Erythroblast (primary cell): ENCODE measurements at regions not wholly inside any gene's neighbourhood (a gene's known extent, or its start where the extent isn't known, plus 50 kb on each side); places are given as distances from the start of the nearest gene placed in this dataset.

Source experiments
- DNase-seq, 2 experiments: peaks; one replicate each; lab custom pipeline; 2025; lab: John Stamatoyannopoulos, UW
- GATA1 ChIP-seq: IDR thresholded peaks from 2 replicates; pipeline ENCODE4 v1.6.1; 2011; ENCODE audit warnings: low read depth, mild to moderate bottlenecking, control low read depth, low read length, moderate library complexity
- POLR2A ChIP-seq: IDR thresholded peaks from 2 replicates; pipeline ENCODE4 v1.6.1; 2011; ENCODE audit warnings: mild to moderate bottlenecking, low read length

DNA sequence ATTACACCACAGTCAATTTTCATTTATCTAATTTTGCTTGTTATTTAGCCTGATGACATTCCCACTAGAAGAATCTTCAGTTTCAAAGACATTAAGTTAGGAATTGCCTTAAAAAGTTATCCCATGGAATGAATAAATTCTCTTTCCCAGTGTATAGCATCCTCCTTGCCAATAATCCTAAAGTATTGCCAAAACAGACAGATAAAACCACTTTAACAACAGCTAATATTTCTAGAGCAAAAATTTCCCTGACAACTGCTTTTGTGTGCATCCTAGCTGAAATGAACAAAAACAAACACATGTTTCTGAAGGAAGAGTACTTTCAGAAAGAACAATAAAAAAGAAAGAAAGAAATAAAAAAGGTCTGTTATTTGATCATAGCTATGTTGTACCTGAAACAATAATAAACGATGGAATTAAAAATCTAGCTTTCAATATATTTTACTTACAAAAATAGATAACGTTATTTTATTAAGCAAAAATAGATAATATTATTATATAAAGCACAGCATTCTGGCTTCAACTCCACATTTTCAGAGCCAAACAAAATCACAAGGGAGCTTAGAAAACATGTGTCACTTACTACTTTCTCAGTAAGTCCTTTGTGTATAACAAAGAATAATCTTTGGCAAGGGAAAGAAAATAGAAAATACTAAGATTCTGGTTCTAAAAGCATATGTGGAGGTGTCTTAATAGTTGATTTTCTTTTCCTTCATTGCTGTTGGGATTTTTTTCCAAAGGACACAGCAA lies 939.0 kb upstream of the CRIM1 start:
- no peak for DNase-seq
- TF ChIP-seq GATA1 (no peak), POLR2A (no peak)

DNA sequence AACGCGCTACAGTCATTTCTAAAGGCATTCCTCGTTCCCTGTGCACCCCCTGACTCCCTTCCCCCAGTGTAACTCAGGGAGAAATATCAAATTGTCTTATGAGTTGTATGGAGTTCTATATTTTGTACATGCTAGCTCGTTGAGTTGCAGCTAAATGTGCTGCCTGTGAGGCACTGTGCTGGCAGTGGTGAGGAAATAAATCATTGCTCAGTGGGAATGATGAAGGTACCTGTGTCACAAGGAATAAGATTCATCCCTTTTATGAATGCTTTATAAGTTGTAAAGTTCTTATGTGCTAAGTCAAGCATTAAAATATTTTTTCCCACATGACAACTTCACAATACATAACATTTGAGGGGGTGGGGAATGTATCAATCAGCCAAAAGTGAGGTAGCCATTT lies 939.6 kb upstream of the CRIM1 start:
- no peak for DNase-seq
- TF ChIP-seq GATA1 (no peak), POLR2A (no peak)

DNA sequence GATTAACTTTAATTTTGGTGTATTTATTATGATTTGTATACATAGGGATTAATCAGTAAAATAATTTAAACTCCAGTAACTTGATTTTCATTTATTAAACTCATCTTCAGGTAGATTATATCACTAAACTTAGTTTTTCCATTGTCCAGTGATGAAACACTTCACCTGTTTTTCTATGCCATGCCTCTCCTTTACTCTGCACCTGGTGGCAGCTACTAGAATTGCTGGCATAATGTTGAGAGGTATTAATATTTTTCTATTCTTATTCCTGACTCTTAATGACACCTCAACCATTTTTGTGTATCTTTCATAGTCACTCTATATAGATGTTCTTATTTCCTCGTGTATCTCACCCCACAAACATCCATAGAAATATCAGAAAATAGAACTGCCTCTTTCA lies 940.3 kb upstream of the CRIM1 start:
- TF ChIP-seq POLR2A = no peak

DNA sequence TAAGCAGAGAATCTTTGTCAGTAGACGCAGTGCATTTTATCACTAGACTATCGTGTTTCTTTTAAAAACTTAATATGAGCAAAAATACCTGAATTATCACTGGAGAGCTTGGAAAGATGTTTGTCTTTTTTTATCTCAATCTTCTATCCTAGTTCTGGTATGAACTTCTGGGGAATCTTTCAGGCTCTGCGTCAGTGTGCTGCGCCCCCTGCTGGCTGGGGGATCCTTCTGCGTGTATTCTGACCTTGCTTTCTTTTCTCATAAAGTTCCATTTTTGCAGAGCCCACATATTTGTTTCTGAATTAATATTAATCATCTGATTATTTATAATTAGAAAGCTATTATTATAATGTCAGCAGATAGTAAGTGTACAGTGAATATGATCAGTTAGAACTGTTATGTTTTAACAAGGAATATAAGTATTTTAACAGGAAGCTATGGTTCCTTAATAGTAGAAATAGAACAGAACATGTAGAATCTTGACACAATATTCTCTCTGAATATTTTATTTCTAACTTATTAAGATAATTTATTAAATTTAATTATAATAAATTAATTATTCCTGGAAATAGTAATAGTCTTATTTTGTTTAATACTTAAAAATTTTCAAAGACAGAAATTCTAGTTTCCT lies 945.0 kb upstream of the CRIM1 start:
- no peak for TF ChIP-seq POLR2A
- TF ChIP-seq GATA1 = no peak
- peak; percentile 42 to 70 for DNase-seq

More for the DNA sequence above, 940.3 kb upstream of the CRIM1 start:
- DNase-seq = no peak

DNA sequence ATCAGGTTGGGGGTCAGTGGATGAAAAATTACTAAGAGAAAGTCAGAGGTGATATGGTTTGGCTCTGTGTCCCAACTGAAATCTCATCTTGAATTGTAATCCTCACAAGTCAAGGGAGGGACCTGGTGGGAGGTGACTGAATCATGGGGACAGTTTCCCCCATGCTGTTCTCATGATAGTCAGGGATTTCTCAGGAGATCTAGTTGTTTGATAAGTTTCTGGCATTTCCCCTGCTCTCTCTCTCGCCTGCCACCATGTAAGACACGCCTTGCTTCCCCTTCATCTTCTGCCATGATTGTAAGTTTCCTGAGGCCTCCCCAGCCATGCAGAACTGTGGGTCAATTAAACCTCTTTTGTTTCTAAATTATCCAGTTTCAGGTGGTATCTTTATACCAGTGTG lies 945.8 kb upstream of the CRIM1 start:
- TF ChIP-seq POLR2A (no peak), GATA1 (no peak)

DNA sequence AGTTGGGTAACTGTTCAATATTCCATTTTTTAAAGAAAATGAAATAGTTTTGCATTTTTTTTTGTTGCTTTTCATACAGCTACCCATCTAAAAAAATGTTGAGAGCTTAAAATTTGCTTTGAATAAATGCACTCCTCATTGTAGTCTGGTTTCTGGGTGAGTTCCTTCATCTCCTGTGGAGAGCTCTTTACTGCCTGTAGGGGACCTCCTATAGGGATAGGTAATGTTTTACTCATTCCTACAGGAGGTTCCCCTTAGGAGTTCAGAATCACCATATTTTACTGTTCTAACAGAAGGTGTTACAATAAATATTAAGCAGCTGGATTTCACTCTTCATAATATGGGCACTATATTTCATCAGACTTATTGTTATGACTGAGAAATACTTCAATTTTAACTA lies 947.3 kb upstream of the CRIM1 start:
- TF ChIP-seq GATA1 (no peak), POLR2A (no peak)
- DNase-seq = no peak

More for the DNA sequence above, 945.8 kb upstream of the CRIM1 start:
- no peak for DNase-seq

DNA sequence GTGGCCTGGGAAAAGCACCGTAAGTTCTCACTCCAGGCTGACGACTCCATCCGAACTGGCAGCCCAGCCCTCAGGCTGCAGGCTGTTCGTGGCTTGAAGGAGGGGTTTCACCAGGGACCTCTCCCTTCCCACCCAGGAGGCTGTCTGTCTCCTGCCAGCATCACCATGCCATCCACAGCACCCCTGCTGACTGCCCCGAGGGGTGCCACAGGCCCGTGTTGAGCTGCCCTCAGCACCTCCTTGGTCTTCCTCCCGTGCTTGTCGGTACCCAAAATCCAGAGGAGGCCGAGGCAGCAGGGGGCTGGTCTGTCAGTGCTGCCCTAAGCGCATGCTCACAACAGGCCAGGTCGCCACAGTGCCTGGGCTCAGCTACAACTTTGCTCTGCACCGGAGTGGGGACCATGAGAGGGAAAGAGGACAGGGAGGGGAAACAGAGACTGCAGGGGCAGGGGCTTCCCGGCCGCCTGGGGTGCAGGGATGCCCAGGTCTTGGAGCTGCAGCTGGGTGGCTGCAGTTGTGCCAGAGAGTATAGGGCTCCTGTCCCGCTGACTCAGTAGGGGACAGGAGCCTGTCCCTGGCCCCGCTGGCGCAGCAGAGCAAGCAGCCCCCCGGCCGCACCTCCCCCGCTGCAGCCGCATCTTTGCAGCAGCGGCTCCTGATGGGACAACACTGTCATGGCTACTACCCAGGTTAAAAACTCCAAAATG lies 963.7 kb upstream of the CRIM1 start:
- TF ChIP-seq GATA1 (no peak), POLR2A (no peak)
- no peak for DNase-seq

DNA sequence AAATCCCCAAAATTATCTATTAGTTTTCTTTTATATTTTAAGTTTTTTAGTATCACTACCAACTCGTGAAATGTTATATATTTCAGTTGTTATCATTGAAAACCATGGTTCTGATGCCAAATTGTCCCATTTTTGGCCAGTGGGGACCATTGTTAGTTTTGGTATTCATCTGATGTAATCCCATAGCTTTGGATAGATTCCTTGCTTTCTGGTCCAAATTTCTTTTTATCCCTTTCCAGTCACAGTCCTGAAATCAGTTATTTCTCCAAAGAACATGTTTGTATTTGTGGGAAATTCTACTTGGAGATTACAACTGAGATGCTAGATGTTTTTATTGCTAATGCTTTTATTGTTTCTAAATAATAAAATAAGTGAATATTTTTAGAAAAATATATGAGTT lies 976.8 kb upstream of the CRIM1 start:
- no peak for TF ChIP-seq GATA1
- no peak for TF ChIP-seq POLR2A
- DNase-seq = no peak

DNA sequence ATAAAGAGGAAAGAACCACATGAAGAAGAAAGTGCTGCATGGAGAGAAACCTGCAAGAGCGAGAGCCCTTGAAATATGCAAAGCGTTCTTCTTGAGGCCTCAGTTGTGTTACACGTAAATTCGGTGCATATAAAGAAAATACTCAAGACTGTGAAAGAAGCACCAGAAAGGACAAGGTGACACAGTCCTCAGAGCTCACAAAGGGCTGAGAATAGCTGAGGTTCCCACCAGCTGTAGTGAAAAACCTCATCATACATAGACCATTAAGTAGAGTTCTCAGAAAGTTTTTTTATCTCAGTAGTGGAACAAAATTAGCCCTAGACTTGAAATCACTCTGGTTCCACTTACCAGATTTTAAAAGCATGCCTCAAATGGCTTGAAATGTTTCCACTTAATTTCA lies 980.7 kb upstream of the CRIM1 start:
- DNase-seq = no peak
- TF ChIP-seq GATA1 (no peak), POLR2A (no peak)

DNA sequence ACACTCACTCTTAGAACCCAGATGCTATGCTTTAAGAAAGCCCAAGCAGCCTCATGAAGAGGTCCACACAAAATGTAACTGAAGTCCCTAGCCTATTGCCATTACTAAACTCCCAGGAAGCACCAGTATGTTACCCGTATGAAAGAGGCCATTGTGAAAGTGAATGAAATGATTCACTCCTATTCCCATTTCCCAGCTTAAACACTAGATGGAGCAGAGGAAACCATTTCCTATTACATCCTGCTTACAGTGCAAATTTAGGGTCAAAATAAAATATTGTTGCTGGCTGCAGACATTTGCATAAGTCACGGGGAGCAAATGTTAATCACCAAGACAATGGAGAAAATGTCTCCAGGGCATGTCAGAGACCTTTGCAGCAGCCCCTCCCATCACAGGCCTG lies 989.7 kb upstream of the CRIM1 start:
- TF ChIP-seq GATA1 = no peak
- TF ChIP-seq POLR2A = no peak

DNA sequence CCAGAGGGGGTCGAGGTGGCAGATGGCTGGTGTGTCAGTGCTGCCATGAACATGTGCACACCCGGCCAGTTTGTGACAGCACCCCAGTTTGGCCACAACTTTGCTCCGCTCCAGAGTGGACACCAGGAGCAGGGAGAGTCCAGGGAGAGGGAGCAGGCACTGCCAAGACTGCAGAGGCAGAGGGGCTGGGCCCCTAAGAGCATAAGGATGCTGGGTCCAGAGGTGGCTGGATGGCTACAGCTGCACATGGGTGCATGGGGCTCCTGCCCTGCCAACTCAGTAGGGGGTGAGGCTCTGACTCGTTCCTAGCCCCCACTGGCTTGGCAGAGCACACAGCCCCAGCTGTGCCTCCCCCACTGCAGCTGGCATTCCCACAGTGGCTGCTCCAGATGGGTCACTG lies 999.2 kb upstream of the CRIM1 start:
- no peak for DNase-seq
- no peak for TF ChIP-seq POLR2A
- no peak for TF ChIP-seq GATA1

More for the DNA sequence above, 989.7 kb upstream of the CRIM1 start:
- no peak for DNase-seq

DNA sequence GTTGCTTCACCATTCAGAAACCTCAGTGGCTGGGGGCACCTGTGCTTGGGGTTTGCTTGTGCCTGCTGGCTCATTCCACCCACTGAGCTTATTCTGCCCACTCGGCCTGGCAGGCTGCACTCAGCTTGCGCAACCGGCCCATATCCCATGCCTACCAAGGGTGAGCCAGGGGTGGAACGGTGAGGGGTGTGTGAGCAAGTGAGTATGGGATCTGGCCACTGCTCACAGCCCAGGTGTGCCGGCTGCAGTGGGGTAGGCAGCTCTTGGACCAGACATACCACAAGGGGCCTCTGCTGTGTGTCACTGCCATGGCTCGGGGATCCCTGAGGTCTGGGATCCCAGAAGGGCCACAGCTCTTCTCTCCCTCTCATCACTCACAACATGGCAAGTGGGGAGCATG lies 1000.5 kb upstream of the CRIM1 start:
- TF ChIP-seq GATA1 (no peak), POLR2A (no peak)

DNA sequence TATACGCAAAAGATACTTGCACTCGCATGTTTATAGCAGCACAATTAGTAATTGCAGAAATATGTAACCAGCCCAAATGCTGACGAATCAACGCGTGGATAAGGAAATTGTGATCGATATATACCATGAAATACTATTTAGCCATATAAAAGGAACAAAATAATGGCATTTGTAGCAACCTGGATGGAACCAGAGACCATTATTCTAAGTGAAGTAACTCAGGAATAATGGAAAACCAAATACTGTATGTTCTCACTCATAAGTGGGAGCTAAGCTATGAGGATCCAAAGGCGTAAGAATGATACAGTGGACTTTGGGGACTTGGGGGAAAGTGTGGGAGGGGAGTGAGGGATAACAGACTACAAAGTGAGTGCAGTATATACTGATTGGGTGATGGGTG lies 1008.0 kb upstream of the CRIM1 start:
- TF ChIP-seq POLR2A = no peak
- TF ChIP-seq GATA1 = no peak
- DNase-seq = no peak

More for the DNA sequence above, 1000.5 kb upstream of the CRIM1 start:
- DNase-seq = no peak

DNA sequence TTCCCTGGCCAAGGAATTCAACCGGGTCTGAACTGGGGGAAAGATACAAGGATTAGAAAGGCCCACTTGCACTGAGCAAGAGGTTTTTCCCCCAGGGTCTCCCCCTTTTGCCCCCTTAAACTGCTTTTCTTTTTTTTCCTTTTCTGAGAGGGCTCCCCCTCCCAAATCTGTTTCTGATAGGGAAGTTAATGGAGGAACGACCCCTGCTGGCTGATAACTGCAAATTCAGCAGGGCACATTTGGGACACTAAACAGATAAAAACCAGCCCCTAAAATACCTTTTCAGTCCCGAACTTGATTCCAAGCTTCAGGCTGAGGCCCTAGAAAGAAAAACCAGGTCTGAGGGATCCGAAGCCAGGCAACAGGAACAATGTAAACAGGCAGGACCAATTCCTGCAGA lies 1012.4 kb upstream of the CRIM1 start:
- no peak for TF ChIP-seq GATA1
- no peak for TF ChIP-seq POLR2A
- peak in 1 of 2 experiments; percentile 3 for DNase-seq

DNA sequence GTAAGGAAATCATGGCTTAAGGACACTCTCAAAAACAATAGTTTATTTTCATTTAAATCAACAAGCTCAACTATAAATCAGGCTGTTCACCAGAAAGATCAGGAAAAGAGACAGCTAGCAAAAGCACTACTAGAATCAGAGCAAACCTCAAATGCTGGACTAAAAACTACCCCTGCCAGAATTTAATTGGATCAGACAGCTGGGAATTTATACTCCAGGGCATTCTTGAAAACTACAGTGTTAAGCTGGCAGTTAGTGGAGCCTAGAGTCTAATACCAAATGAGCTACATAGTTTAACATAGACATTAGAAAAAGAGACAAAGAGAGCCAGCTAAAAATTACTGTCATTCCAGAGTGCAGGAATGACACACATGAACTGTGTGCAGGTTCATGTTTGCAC lies 1016.4 kb upstream of the CRIM1 start:
- DNase-seq = no peak
- TF ChIP-seq GATA1 (no peak), POLR2A (no peak)
